KOPT-K1 (cell line): ENCODE measurements at regions not wholly inside any gene's neighbourhood (a gene's known extent, or its start where the extent isn't known, plus 50 kb on each side); places are given as distances from the start of the nearest gene placed in this dataset.

Experiments
- H3K27ac ChIP-seq: fragments of 200-600 bp; sonication (generic); 2 replicates; pipeline ENCODE4 v1.5.1; 2016; ENCODE audit warnings: antibody characterized with exemption, mild to moderate bottlenecking, low read depth, low read length; ENCODE audit not compliant: poor library complexity, severe bottlenecking
- H3K36me3 ChIP-seq: fragments of 200-600 bp; sonication (generic); 2 replicates; pipeline ENCODE4 v1.5.1; 2017; ENCODE audit warnings: antibody characterized with exemption, mild to moderate bottlenecking, low read length, moderate library complexity; ENCODE audit not compliant: insufficient read depth
- H3K9me3 ChIP-seq: fragments of 200-600 bp; sonication (generic); 2 replicates; pipeline ENCODE4 v1.5.1; 2017; ENCODE audit warnings: antibody characterized with exemption, low read length, mild to moderate bottlenecking; ENCODE audit not compliant: insufficient read depth, poor library complexity, severe bottlenecking

- H3K27ac ChIP-seq, result no peak overlapping the region
- H3K9me3 ChIP-seq, result no peaks in the 10 kb centered on the region
- H3K36me3 ChIP-seq, result no peaks in the 10 kb centered on the region
Observed at GRCh38 chr14:100449225-100449987, 126.3 kb downstream of the SLC25A47 start.

GRCh38 chr14:100450049-100450448 lies 126.9 kb downstream of the SLC25A47 start:
- Histone ChIP-seq H3K27ac (no peak overlapping the region), H3K9me3 (no peaks in the 10 kb centered on the region), H3K36me3 (no peaks in the 10 kb centered on the region)

GRCh38 chr14:100450736-100451135 lies 127.6 kb downstream of the SLC25A47 start:
- Histone ChIP-seq H3K27ac (no peak overlapping the region), H3K9me3 (no peaks in the 10 kb centered on the region), H3K36me3 (no peaks in the 10 kb centered on the region)

- Histone ChIP-seq H3K9me3 (no peaks in the 10 kb centered on the region), H3K36me3 (no peaks in the 10 kb centered on the region), H3K27ac (no peak overlapping the region)
Observed at GRCh38 chr14:100451264-100451663, 128.1 kb downstream of the SLC25A47 start.

GRCh38 chr14:100453930-100454329 lies 130.8 kb downstream of the SLC25A47 start:
- Histone ChIP-seq H3K36me3 (no peaks in the 10 kb centered on the region), H3K27ac (no peak overlapping the region), H3K9me3 (no peaks in the 10 kb centered on the region)

GRCh38 chr14:100454437-100454836 lies 131.3 kb downstream of the SLC25A47 start:
- H3K36me3 ChIP-seq, result no peaks in the 10 kb centered on the region
- no peaks in the 10 kb centered on the region for H3K9me3 ChIP-seq
- H3K27ac ChIP-seq, result no peak overlapping the region

GRCh38 chr14:100463937-100464336 lies 123.3 kb downstream of the BEGAIN start:
- no peaks in the 10 kb centered on the region for H3K9me3 ChIP-seq
- H3K36me3 ChIP-seq, result no peaks in the 10 kb centered on the region
- no peak overlapping the region for H3K27ac ChIP-seq

- Histone ChIP-seq H3K27ac (no peak overlapping the region), H3K36me3 (no peaks in the 10 kb centered on the region), H3K9me3 (no peaks in the 10 kb centered on the region)
Observed at GRCh38 chr14:100466111-100466856, 120.9 kb downstream of the BEGAIN start.

- Histone ChIP-seq H3K9me3 (no peaks in the 10 kb centered on the region), H3K27ac (no peak overlapping the region), H3K36me3 (no peaks in the 10 kb centered on the region)
Observed at GRCh38 chr14:100467046-100467750, 120.0 kb downstream of the BEGAIN start.

GRCh38 chr14:100467939-100468338 lies 119.3 kb downstream of the BEGAIN start:
- Histone ChIP-seq H3K36me3 (no peaks in the 10 kb centered on the region), H3K9me3 (no peaks in the 10 kb centered on the region), H3K27ac (no peak overlapping the region)

GRCh38 chr14:100468557-100468956 lies 118.7 kb downstream of the BEGAIN start:
- no peak overlapping the region for H3K27ac ChIP-seq
- no peaks in the 10 kb centered on the region for H3K36me3 ChIP-seq
- H3K9me3 ChIP-seq, result no peaks in the 10 kb centered on the region

GRCh38 chr14:100469632-100470522 lies 117.3 kb downstream of the BEGAIN start:
- Histone ChIP-seq H3K36me3 (no peaks in the 10 kb centered on the region), H3K27ac (no peak overlapping the region), H3K9me3 (no peaks in the 10 kb centered on the region)

- no peaks in the 10 kb centered on the region for H3K9me3 ChIP-seq
- H3K27ac ChIP-seq, result no peak overlapping the region
- H3K36me3 ChIP-seq, result no peaks in the 10 kb centered on the region
Observed at GRCh38 chr14:100470523-100470897, 116.7 kb downstream of the BEGAIN start.

GRCh38 chr14:100471441-100472093 lies 115.7 kb downstream of the BEGAIN start:
- no peaks in the 10 kb centered on the region for H3K9me3 ChIP-seq
- no peak overlapping the region for H3K27ac ChIP-seq
- no peaks in the 10 kb centered on the region for H3K36me3 ChIP-seq
